ENCODE measurements at regions not wholly inside any gene's neighbourhood (a gene's known extent, or its start where the extent isn't known, plus 50 kb on each side); places are given as distances from the start of the nearest gene placed in this dataset.

- no peak for TF ChIP-seq CTCF (IDR thresholded peaks at IDR 0.05; ENCODE audit: borderline replicate concordance, extremely low read depth, low read length, poor library complexity, severe bottlenecking)
- TF ChIP-seq EZH2 (IDR thresholded peaks at IDR 0.05; ENCODE audit: borderline replicate concordance, low read depth, low read length, severe bottlenecking), result no peak
Measured at GRCh38 chr5:30650311-30650710, 543.2 kb upstream of the CDH6 start.

Data from DND-41 (cell line).